CD14-positive monocyte (primary cell): ENCODE measurements at regions not wholly inside any gene's neighbourhood (a gene's known extent, or its start where the extent isn't known, plus 50 kb on each side); places are given as distances from the start of the nearest gene placed in this dataset.

Source experiments
- DNase-seq, 3 donors: peaks; one replicate each; pipeline ENCODE4 v3.0.0-alpha.2; 2011 to 2022
- H2AFZ ChIP-seq: 2 replicates; pipeline ENCODE4 v1.6.0; 2012; ENCODE audit warnings: mild to moderate bottlenecking, low read depth, low read length, inconsistent platforms; ENCODE audit not compliant: insufficient read depth, poor library complexity, severe bottlenecking
- H3K27ac ChIP-seq, 2 donors: 1 replicate in 1 of 2; 2 replicates in 1 of 2; pipeline ENCODE4 v1.5.1; 2012 to 2013; ENCODE audit warnings: low read length in 2 of 2, control low read depth in 1 of 2, inconsistent platforms in 1 of 2, low read depth in 1 of 2, mild to moderate bottlenecking in 1 of 2
- H3K27me3 ChIP-seq, 2 donors: one replicate each; pipeline versions ENCODE4 v1.6.0 to v1.6.1; 2011 to 2013; ENCODE audit warnings: low read length in 2 of 2; ENCODE audit not compliant: control insufficient read depth in 2 of 2, insufficient read depth in 2 of 2
- H3K36me3 ChIP-seq, 2 donors: replicated peaks in 1 of 2; 1 replicate in 1 of 2; 2 replicates in 1 of 2; pipeline versions ENCODE4 v1.5.1 to v1.6.1; 2012 to 2013; ENCODE audit warnings: low read length in 2 of 2, control low read depth in 1 of 2, inconsistent platforms in 1 of 2, mild to moderate bottlenecking in 1 of 2; ENCODE audit not compliant: insufficient read depth in 2 of 2, control insufficient read depth in 1 of 2
- H3K4me1 ChIP-seq, 2 donors: 1 replicate in 1 of 2; 2 replicates in 1 of 2; pipeline versions ENCODE4 v1.5.1 to v1.6.1; 2012 to 2013; ENCODE audit warnings: low read length in 2 of 2, control low read depth in 1 of 2, inconsistent platforms in 1 of 2, mild to moderate bottlenecking in 1 of 2, moderate library complexity in 1 of 2; ENCODE audit not compliant: insufficient read depth in 2 of 2, control insufficient read depth in 1 of 2
- H3K4me2 ChIP-seq: replicated peaks from 2 replicates; pipeline ENCODE3; 2012; ENCODE audit warnings: low read length, moderate library complexity, mild to moderate bottlenecking; ENCODE audit not compliant: poor library complexity, severe bottlenecking; ENCODE audit errors: extremely low read depth
- H3K4me3 ChIP-seq, 3 experiments: fragments of 200-600 bp in 1 of 3; sonication (generic) in 1 of 3; replicated peaks in 1 of 3; 1 replicate in 2 of 3; 2 replicates in 1 of 3; pipeline ENCODE4 v1.5.1; 2011 to 2013; ENCODE audit warnings: low read length in 3 of 3, mild to moderate bottlenecking in 3 of 3, control low read depth in 2 of 3, low read depth in 2 of 3, inconsistent platforms in 1 of 3, moderate library complexity in 1 of 3
- H3K79me2 ChIP-seq: 2 replicates; pipeline ENCODE4 v1.6.0; 2012; ENCODE audit warnings: mild to moderate bottlenecking, control low read depth, inconsistent platforms, low read length, moderate library complexity; ENCODE audit not compliant: insufficient read depth
- H3K9ac ChIP-seq: 2 replicates; pipeline ENCODE4 v1.6.0; 2017; ENCODE audit warnings: low read length, mild to moderate bottlenecking; ENCODE audit not compliant: insufficient read depth, poor library complexity, severe bottlenecking
- H3K9me3 ChIP-seq, 2 donors: replicated peaks in 1 of 2; 1 replicate in 1 of 2; 2 replicates in 1 of 2; pipeline versions ENCODE4 v1.5.1 to v1.6.1; 2012 to 2013; ENCODE audit warnings: low read length in 2 of 2, control low read depth in 1 of 2; ENCODE audit not compliant: control insufficient read depth in 1 of 2, insufficient read depth in 1 of 2
- H4K20me1 ChIP-seq: 2 replicates; pipeline ENCODE4 v1.6.0; 2012; ENCODE audit warnings: mild to moderate bottlenecking, low read length, control low read depth, moderate library complexity; ENCODE audit not compliant: insufficient read depth
- H3K27ac Mint-ChIP-seq, 7 donors: one replicate each; pipeline ENCODE4 v1.8.0; 2020; ENCODE audit warnings: mild to moderate bottlenecking in 7 of 7, mixed read lengths in 7 of 7, moderate library complexity in 6 of 7, inconsistent platforms in 2 of 7
- H3K27me3 Mint-ChIP-seq, 3 donors: one replicate each; pipeline ENCODE4 v1.8.0; 2021 to 2022; ENCODE audit warnings: low read depth in 3 of 3, mild to moderate bottlenecking in 3 of 3, mixed read lengths in 3 of 3, moderate library complexity in 3 of 3, inconsistent platforms in 1 of 3
- H3K36me3 Mint-ChIP-seq, 2 donors: one replicate each; pipeline ENCODE4 v1.8.0; 2020; ENCODE audit warnings: mixed read lengths in 2 of 2, inconsistent platforms in 1 of 2, mild to moderate bottlenecking in 1 of 2
- H3K4me1 Mint-ChIP-seq: one replicate; pipeline ENCODE4 v1.8.0; 2020; ENCODE audit warnings: mild to moderate bottlenecking, mixed read lengths
- H3K4me3 Mint-ChIP-seq, 2 donors: one replicate each; pipeline ENCODE4 v1.8.0; 2020; ENCODE audit warnings: mild to moderate bottlenecking in 2 of 2, mixed read lengths in 2 of 2, moderate library complexity in 1 of 2
- H3K9me3 Mint-ChIP-seq, 7 donors: one replicate each; pipeline ENCODE4 v1.8.0; 2020 to 2022; ENCODE audit warnings: mixed read lengths in 7 of 7, mild to moderate bottlenecking in 6 of 7, moderate library complexity in 6 of 7, inconsistent platforms in 2 of 7
- WGBS: methylation state at CpG from one replicate; pipeline ENCODE4 v1.1.5; 2013; ENCODE audit warnings: missing lambda C conversion rate; ENCODE audit not compliant: insufficient coverage; 5-methylcytosine and 5-hydroxymethylcytosine counted together
- intact Hi-C, 2 donors: fragments of 100-400 bp; cut with micrococcal nuclease; formaldehyde crosslinking; loops; one replicate each; pipeline versions ENCODE4 v1.15.0 to v1.15.1; 2023
- TF ChIP-seq, protein P1 (sequence below): fragments of 200-600 bp; IDR thresholded peaks from one replicate; pipeline ENCODE4 v1.8.0; 2022; ENCODE audit warnings: antibody characterized with exemption, mild to moderate bottlenecking

DNA sequence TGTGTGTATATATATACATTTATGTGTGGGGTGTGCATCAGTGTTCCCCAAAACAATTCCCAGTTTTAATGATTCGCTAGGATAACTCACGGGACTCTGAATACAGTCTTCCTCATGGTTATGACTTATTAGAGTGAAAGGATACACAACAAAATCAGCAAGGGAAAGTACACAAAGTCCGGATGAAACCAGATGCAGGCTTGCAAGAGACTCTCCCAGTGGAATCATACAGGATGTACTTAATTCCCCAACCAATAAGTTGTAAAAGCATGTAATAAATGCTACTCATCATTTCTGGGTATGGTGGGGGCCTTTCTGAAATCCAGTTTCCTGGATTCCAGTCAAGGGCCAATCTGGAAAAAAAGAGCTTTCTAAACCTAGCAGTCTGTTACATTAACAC is 654.1 kb upstream of the SYT4 start:
- no peaks in the 10 kb centered on the region for H3K79me2 ChIP-seq
- no peak overlapping the region for H3K4me3 Mint-ChIP-seq
- H3K4me1 Mint-ChIP-seq, result no peaks in the 10 kb centered on the region
- H3K27ac ChIP-seq, result no peak overlapping the region
- no peak overlapping the region for H3K27ac Mint-ChIP-seq
- no peak overlapping the region for H3K4me2 ChIP-seq
- no peaks in the 10 kb centered on the region for H3K36me3 ChIP-seq
- TF ChIP-seq, protein P1, sequence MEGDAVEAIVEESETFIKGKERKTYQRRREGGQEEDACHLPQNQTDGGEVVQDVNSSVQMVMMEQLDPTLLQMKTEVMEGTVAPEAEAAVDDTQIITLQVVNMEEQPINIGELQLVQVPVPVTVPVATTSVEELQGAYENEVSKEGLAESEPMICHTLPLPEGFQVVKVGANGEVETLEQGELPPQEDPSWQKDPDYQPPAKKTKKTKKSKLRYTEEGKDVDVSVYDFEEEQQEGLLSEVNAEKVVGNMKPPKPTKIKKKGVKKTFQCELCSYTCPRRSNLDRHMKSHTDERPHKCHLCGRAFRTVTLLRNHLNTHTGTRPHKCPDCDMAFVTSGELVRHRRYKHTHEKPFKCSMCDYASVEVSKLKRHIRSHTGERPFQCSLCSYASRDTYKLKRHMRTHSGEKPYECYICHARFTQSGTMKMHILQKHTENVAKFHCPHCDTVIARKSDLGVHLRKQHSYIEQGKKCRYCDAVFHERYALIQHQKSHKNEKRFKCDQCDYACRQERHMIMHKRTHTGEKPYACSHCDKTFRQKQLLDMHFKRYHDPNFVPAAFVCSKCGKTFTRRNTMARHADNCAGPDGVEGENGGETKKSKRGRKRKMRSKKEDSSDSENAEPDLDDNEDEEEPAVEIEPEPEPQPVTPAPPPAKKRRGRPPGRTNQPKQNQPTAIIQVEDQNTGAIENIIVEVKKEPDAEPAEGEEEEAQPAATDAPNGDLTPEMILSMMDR, result no peak
- H4K20me1 ChIP-seq, result no peaks in the 10 kb centered on the region
- no peak overlapping the region for H3K4me3 ChIP-seq
- no peak for DNase-seq
- H3K9me3 ChIP-seq, result no peaks in the 10 kb centered on the region
- no peak overlapping the region for H2AFZ ChIP-seq
- no peak overlapping the region for H3K9ac ChIP-seq
- intact Hi-C loops, result no loop called here
- H3K36me3 Mint-ChIP-seq, result no peaks in the 10 kb centered on the region
- no peaks in the 10 kb centered on the region for H3K4me1 ChIP-seq
- H3K27me3 ChIP-seq, result no peaks in the 10 kb centered on the region
- peaks cover 0 to 2% (median 0%) of the 10 kb centered on the region in 3 donors for H3K27me3 Mint-ChIP-seq
- H3K9me3 Mint-ChIP-seq, result no peaks in the 10 kb centered on the region
- no CpG with 5 or more reads among the region's 3 CpGs for WGBS

DNA sequence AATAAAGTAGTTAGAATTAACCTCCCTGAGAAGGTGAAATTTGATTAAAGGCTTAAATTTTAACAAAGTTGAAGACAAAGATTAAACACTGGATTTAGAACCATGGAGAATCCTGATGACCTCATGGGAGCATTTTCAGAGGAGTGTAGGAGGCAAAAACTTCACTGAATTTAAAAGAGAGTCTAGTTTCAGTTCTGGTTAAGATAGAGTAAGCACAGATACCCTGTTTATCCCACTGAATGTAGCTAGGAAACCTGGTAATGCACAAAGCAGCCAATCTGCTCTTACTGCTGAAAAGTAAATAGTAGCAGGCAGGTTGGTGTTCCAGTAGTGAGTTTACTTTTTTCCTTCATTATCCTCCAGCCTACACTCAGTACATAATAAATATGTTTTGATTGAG is 654.9 kb upstream of the SYT4 start:
- no peak overlapping the region for H3K4me2 ChIP-seq
- H3K27ac ChIP-seq, result no peak overlapping the region
- no peaks in the 10 kb centered on the region for H4K20me1 ChIP-seq
- H3K4me3 ChIP-seq, result no peak overlapping the region
- no peak overlapping the region for H3K9ac ChIP-seq
- no peaks in the 10 kb centered on the region for H3K4me1 Mint-ChIP-seq
- no peak for DNase-seq
- H3K27me3 ChIP-seq, result no peaks in the 10 kb centered on the region
- H2AFZ ChIP-seq, result no peak overlapping the region
- TF ChIP-seq, protein P1, result no peak
- no peaks in the 10 kb centered on the region for H3K36me3 ChIP-seq
- intact Hi-C loops, result no loop called here
- no peaks in the 10 kb centered on the region for H3K4me1 ChIP-seq
- H3K27ac Mint-ChIP-seq, result no peak overlapping the region
- H3K79me2 ChIP-seq, result no peaks in the 10 kb centered on the region
- no peak overlapping the region for H3K4me3 Mint-ChIP-seq
- H3K9me3 ChIP-seq, result no peaks in the 10 kb centered on the region
- no peaks in the 10 kb centered on the region for H3K9me3 Mint-ChIP-seq
- H3K27me3 Mint-ChIP-seq, result peaks cover 0 to 2% (median 0%) of the 10 kb centered on the region in 3 donors
- no peaks in the 10 kb centered on the region for H3K36me3 Mint-ChIP-seq
